Neuronal stem cell (in vitro differentiated cells): ENCODE measurements at regions not wholly inside any gene's neighbourhood (a gene's known extent, or its start where the extent isn't known, plus 50 kb on each side); places are given as distances from the start of the nearest gene placed in this dataset.
"Not testable (repeated sequence)": the region's sequence is repeated elsewhere in the genome, so short reads cannot be mapped to it uniquely, and the experiment has no call there.

Source experiments
- DNase-seq: peaks from one replicate; pipeline ENCODE4 v3.0.0-alpha.2; 2013; ENCODE audit warnings: low spot score
- H2AFZ ChIP-seq: one replicate; pipeline ENCODE4 v1.6.1; 2013; ENCODE audit warnings: mild to moderate bottlenecking, low read length, inconsistent platforms
- H2AK5ac ChIP-seq: 2 replicates; pipeline ENCODE4 v1.6.1; 2013; ENCODE audit warnings: low read depth, mild to moderate bottlenecking, inconsistent platforms, low read length, moderate library complexity, mixed read lengths
- H2BK120ac ChIP-seq: 2 replicates; pipeline ENCODE4 v1.6.1; 2013; ENCODE audit warnings: low read depth, mild to moderate bottlenecking, inconsistent platforms, low read length, moderate library complexity, mixed read lengths
- H2BK12ac ChIP-seq: one replicate; pipeline ENCODE4 v1.6.1; 2013; ENCODE audit warnings: low read length, inconsistent platforms
- H2BK15ac ChIP-seq: 2 replicates; pipeline ENCODE4 v1.6.1; 2013; ENCODE audit warnings: mild to moderate bottlenecking, low read length, inconsistent platforms, mixed read lengths
- H2BK5ac ChIP-seq: one replicate; pipeline ENCODE4 v1.6.1; 2013; ENCODE audit warnings: inconsistent platforms, mild to moderate bottlenecking, low read length, moderate library complexity
- H3K14ac ChIP-seq: one replicate; pipeline ENCODE4 v1.6.1; 2013; ENCODE audit warnings: low read length, inconsistent platforms
- H3K18ac ChIP-seq: 2 replicates; pipeline ENCODE4 v1.6.1; 2013; ENCODE audit warnings: low read length, inconsistent platforms
- H3K23ac ChIP-seq: 2 replicates; pipeline ENCODE4 v1.6.1; 2013; ENCODE audit warnings: low read depth, mild to moderate bottlenecking, mixed read lengths, low read length, inconsistent platforms; ENCODE audit not compliant: poor library complexity
- H3K27ac ChIP-seq: replicated peaks from 3 replicates; pipeline ENCODE4 v1.5.1; 2013; ENCODE audit warnings: low read length, inconsistent platforms
- H3K27me3 ChIP-seq, 3 experiments: 2 replicates each; pipeline ENCODE4 v1.6.1; 2013; ENCODE audit warnings: low read length in 3 of 3, mild to moderate bottlenecking in 2 of 3, inconsistent platforms in 1 of 3, low read depth in 1 of 3, mixed read lengths in 1 of 3, moderate library complexity in 1 of 3; ENCODE audit not compliant: control insufficient read depth in 3 of 3, insufficient read depth in 3 of 3
- H3K36me3 ChIP-seq, 2 donors: replicated peaks in 1 of 2; 2 replicates each; pipeline ENCODE4 v1.6.1; 2013; ENCODE audit warnings: low read length in 2 of 2; ENCODE audit not compliant: control insufficient read depth in 2 of 2, insufficient read depth in 2 of 2
- H3K4ac ChIP-seq: 2 replicates; pipeline ENCODE4 v1.6.1; 2013; ENCODE audit warnings: inconsistent platforms, mild to moderate bottlenecking, low read length, moderate library complexity
- H3K4me1 ChIP-seq, 2 donors: 1 replicate in 1 of 2; 2 replicates in 1 of 2; pipeline ENCODE4 v1.6.1; 2013; ENCODE audit warnings: low read length in 2 of 2, low read depth in 1 of 2; ENCODE audit not compliant: control insufficient read depth in 2 of 2, insufficient read depth in 1 of 2
- H3K4me2 ChIP-seq: one replicate; pipeline ENCODE4 v1.6.1; 2013; ENCODE audit warnings: mild to moderate bottlenecking, low read length, inconsistent platforms; ENCODE audit not compliant: insufficient read depth, poor library complexity, severe bottlenecking
- H3K4me3 ChIP-seq, 2 donors: 2 replicates each; pipeline ENCODE4 v1.5.1; 2013; ENCODE audit warnings: low read length in 2 of 2, mild to moderate bottlenecking in 2 of 2, inconsistent platforms in 1 of 2, moderate library complexity in 1 of 2
- H3K79me1 ChIP-seq: one replicate; pipeline ENCODE4 v1.6.1; 2013; ENCODE audit warnings: low read depth, mild to moderate bottlenecking, inconsistent platforms, low read length, moderate library complexity
- H3K9ac ChIP-seq: one replicate; pipeline ENCODE4 v1.6.1; 2013; ENCODE audit warnings: mild to moderate bottlenecking, low read depth, low read length, inconsistent platforms; ENCODE audit not compliant: poor library complexity
- H3K9me3 ChIP-seq, 2 donors: replicated peaks in 1 of 2; 2 replicates each; pipeline versions ENCODE3 to v1.6.1; 2013; ENCODE audit warnings: low read length in 2 of 2, mild to moderate bottlenecking in 2 of 2, inconsistent platforms in 1 of 2, low read depth in 1 of 2, mixed read lengths in 1 of 2, moderate library complexity in 1 of 2; ENCODE audit not compliant: control insufficient read depth in 2 of 2, insufficient read depth in 1 of 2
- H4K8ac ChIP-seq: one replicate; pipeline ENCODE4 v1.6.1; 2013; ENCODE audit warnings: low read depth, mild to moderate bottlenecking, inconsistent platforms, low read length, moderate library complexity
- H4K91ac ChIP-seq: one replicate; pipeline ENCODE4 v1.6.1; 2013; ENCODE audit warnings: low read length, low read depth, mild to moderate bottlenecking, inconsistent platforms; ENCODE audit not compliant: poor library complexity
- WGBS, 2 donors: extraction: QIAGEN DNeasy Blood & Tissue Kit; methylation state at CpG; one replicate each; pipeline ENCODE4 v1.1.7; 2013; ENCODE audit warnings: missing lambda C conversion rate in 2 of 2, mixed read lengths in 1 of 2; ENCODE audit not compliant: insufficient read length in 2 of 2, insufficient replicate concordance in 1 of 2; ENCODE audit errors: extremely low coverage in 2 of 2; 5-methylcytosine and 5-hydroxymethylcytosine counted together

DNA sequence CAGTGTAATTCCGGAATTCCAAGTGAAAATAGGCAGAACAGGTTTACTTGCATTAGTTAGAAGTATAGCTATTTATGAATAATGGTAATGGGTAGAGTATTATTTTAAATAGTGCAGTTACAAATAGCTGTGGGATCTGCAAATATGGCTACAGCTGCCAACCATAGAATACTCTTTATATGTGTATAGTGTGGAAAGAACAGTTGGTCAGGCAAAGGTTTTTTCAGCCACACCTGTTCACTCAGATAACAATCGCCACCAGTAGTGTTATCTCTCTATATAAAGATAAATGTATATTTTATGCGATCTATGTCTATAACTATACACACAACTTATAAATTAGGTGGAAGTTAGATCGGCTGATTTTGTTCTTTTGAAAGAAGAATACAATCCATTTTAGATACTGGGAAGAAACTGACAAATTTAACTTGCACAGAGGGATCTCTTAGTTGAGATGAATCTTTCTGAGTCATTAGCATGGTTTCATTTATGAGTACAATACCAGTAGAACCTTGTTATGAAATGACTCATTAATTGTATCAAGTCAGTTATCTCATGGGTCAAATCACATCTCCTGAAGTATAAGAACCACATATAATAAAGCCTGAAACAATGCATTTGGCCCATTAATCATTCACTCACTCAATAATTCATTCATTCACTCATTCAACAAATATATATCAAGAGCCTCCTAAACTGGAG is 100.9 kb upstream of the NR3C2 start:
- Histone ChIP-seq H3K36me3 (no peaks in the 10 kb centered on the region), H4K91ac (no peak overlapping the region), H2BK5ac (no peak overlapping the region), H3K4me3 (no peak overlapping the region), H3K27ac (no peak overlapping the region), H2AFZ (no peak overlapping the region), H3K4ac (no peak overlapping the region), H3K27me3 (no peaks in the 10 kb centered on the region), H3K4me1 (no peaks in the 10 kb centered on the region), H3K18ac (no peak overlapping the region), H4K8ac (no peak overlapping the region), H3K4me2 (no peak overlapping the region), H3K9me3 (no peaks in the 10 kb centered on the region), H3K9ac (no peak overlapping the region), H2BK12ac (no peak overlapping the region), H3K14ac (no peak overlapping the region), H2BK15ac (no peak overlapping the region), H3K23ac (no peak overlapping the region), H2BK120ac (no peak overlapping the region), H3K79me1 (no peaks in the 10 kb centered on the region), H2AK5ac (no peak overlapping the region)
- no CpG with 5 or more reads among the region's 4 CpGs for WGBS, 2 donors
- no peak for DNase-seq

DNA sequence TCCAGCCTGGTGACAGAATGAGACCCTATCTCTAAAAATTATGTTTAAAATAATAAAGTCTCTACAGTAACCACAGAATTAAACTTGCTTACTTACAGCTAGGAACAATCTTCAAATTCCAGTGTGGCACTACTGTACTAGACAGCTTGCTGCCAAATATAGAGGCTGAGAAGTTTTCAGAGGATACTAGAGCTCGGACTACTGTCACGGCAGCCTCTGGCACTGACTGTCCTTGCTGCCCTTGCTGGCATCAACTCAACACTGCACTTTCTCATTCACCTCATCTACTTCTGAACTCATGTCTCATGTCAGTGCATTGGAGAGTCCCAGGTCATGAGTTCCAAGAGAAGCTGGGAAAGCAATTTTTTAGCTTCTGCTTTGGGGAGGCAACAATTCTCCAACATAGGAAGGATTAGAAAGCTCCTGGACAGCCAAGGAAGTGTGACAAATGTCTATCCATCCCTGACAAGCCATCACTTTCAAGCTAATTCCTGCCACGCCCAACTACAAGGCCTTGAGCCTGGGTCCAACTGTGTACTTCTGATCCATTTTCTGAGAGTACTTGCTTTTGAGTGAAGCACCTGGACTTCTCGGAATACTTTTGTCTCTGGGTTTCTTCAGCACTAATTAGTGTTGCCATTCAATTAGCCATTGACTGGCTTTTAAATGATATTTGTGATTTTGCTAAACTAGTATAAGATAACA is 98.6 kb upstream of the NR3C2 start:
- H4K8ac ChIP-seq: no peak overlapping the region
- H2BK12ac ChIP-seq: no peak overlapping the region

DNA sequence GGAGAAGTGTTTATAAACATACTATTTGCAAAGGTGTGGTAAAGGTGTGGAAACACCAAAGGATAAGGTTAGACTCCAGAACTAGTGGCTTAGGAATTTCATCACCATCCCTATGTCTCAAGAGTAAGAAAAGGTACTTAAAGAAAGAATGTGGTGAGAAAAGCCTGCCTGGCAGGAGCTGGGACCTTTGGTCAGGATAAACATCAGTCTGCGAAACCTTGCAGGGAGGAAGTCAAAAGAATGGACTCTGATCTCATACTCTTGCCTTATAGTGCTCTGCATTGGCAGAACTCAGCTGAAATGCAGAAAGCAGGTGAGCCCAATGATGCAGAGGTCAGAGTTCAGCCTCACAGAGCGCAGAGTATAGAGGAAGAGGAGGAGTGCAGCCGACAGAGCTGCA is 97.2 kb upstream of the NR3C2 start:
- WGBS, 2 donors: no CpG with 5 or more reads among the region's 3 CpGs
- no peak overlapping the region for H3K4me2 ChIP-seq
- H2BK15ac ChIP-seq: no peak overlapping the region
- no peaks in the 10 kb centered on the region for H3K79me1 ChIP-seq
- no peak overlapping the region for H2BK120ac ChIP-seq
- H3K23ac ChIP-seq: no peak overlapping the region
- H3K27ac ChIP-seq: no peak overlapping the region
- no peak for DNase-seq
- H3K14ac ChIP-seq: no peak overlapping the region
- H3K18ac ChIP-seq: no peak overlapping the region
- peaks cover 0 to 3% of the 10 kb centered on the region in 2 donors for H3K9me3 ChIP-seq
- no peak overlapping the region for H2AK5ac ChIP-seq
- H3K9ac ChIP-seq: no peak overlapping the region
- H3K27me3 ChIP-seq: no peaks in the 10 kb centered on the region
- no peak overlapping the region for H4K91ac ChIP-seq
- H3K36me3 ChIP-seq: no peaks in the 10 kb centered on the region
- no peak overlapping the region for H2BK5ac ChIP-seq
- H3K4me1 ChIP-seq: no peaks in the 10 kb centered on the region
- H3K4me3 ChIP-seq: no peak overlapping the region
- no peak overlapping the region for H3K4ac ChIP-seq
- H2BK12ac ChIP-seq: no peak overlapping the region
- no peak overlapping the region for H2AFZ ChIP-seq
- H4K8ac ChIP-seq: no peak overlapping the region

More for the DNA sequence above, 98.6 kb upstream of the NR3C2 start:
- no peak overlapping the region for H2BK120ac ChIP-seq
- H3K4me3 ChIP-seq: no peak overlapping the region
- no peak overlapping the region for H3K18ac ChIP-seq
- H3K9ac ChIP-seq: no peak overlapping the region
- no peak overlapping the region for H3K4me2 ChIP-seq
- no peak overlapping the region for H3K27ac ChIP-seq
- no peak overlapping the region for H3K23ac ChIP-seq
- WGBS, 2 donors: no CpG with 5 or more reads among the region's 4 CpGs
- H2AK5ac ChIP-seq: no peak overlapping the region
- H3K36me3 ChIP-seq: no peaks in the 10 kb centered on the region
- no peak overlapping the region for H2BK5ac ChIP-seq
- H2BK15ac ChIP-seq: no peak overlapping the region
- no peak overlapping the region for H3K4ac ChIP-seq
- no peaks in the 10 kb centered on the region for H3K9me3 ChIP-seq
- no peak for DNase-seq
- H3K14ac ChIP-seq: no peak overlapping the region
- H3K27me3 ChIP-seq: no peaks in the 10 kb centered on the region
- H3K79me1 ChIP-seq: no peaks in the 10 kb centered on the region
- no peak overlapping the region for H2AFZ ChIP-seq
- no peaks in the 10 kb centered on the region for H3K4me1 ChIP-seq
- no peak overlapping the region for H4K91ac ChIP-seq

DNA sequence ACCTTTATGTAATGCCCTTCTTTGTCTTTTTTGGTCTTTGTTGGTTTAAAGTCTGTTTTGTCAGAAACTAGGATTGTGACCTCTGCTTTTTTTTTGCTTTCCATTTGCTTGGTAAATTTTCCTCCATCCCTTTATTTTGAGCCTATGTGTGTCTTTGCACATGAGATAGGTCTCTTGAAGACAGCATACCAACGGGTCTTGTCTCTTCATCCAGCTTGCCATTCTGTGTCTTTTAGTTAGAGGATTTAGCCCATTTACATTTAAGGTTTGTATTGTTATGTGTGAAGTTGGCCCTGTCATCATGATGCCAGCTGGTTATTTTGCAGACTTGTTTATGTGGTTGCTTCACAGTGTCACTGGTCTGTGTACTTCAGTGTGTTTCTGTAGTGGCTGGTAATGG is 91.6 kb upstream of the NR3C2 start:
- not testable (repeated sequence) for H3K18ac ChIP-seq

More for the DNA sequence above, 91.6 kb upstream of the NR3C2 start:
- not testable (repeated sequence) for H3K23ac ChIP-seq, H3K4me3 ChIP-seq, DNase-seq, H4K8ac ChIP-seq, H3K14ac ChIP-seq, H2BK120ac ChIP-seq, H3K27me3 ChIP-seq, H2AFZ ChIP-seq, H3K4ac ChIP-seq, H4K91ac ChIP-seq, H2BK5ac ChIP-seq, H3K79me1 ChIP-seq, H2BK12ac ChIP-seq, H3K9ac ChIP-seq, H3K36me3 ChIP-seq, H3K27ac ChIP-seq, H2AK5ac ChIP-seq, H3K9me3 ChIP-seq, H3K4me1 ChIP-seq, H2BK15ac ChIP-seq, H3K4me2 ChIP-seq
- no CpG with 5 or more reads among the region's 1 CpG for WGBS, 2 donors
